Hematopoietic multipotent progenitor cell treated with erythropoietin and hydrocortisone succinate and interleukin-3 and kit ligand, for 4 days (in vitro differentiated cells): ENCODE measurements at regions not wholly inside any gene's neighbourhood (a gene's known extent, or its start where the extent isn't known, plus 50 kb on each side); places are given as distances from the start of the nearest gene placed in this dataset.

ENCODE experiments used
- DNase-seq: peaks from one replicate; pipeline ENCODE4 v3.0.0-alpha.2; 2015

DNA sequence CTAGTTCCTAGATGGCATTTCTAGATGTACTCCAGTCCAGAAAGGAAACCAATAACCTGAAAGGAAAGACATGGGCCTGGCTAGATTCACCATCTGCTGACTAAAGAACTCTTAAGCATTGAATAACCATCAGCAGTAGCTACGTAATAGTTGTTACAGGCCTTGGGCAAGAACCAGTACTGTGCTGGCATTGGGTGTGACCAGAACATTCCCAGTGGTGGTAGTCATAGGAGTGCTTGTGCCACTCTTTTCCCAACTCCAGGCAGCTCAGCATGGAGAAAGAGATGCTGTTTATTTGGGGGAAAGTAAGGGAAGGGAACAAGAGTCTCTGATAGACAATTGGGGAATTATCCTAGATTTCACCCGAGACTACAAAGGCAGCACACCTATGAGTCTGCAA, 333.3 kb downstream of the SLC16A7 start:
- no peak for DNase-seq

DNA sequence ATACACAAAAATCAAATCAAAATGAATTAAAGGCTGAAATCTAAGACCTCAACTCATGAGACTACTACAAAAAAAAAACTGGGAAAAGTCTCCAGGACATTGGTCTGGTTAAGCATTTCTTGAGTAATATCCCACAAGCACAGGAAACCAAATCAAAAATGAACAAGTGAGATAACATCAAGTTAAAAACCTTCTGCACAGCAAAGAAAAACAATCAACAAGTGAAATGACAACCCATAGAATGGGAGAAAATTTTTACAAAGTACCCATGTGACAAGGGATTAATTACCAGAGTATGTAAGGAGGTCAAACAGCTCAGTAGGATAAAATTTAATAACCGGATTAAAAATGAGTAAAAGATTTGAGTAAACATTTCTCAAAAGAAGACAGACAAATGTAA, 338.7 kb downstream of the SLC16A7 start:
- no peak for DNase-seq

GRCh38 chr12:59936534-59936933, 340.7 kb downstream of the SLC16A7 start:
- no peak for DNase-seq

DNA sequence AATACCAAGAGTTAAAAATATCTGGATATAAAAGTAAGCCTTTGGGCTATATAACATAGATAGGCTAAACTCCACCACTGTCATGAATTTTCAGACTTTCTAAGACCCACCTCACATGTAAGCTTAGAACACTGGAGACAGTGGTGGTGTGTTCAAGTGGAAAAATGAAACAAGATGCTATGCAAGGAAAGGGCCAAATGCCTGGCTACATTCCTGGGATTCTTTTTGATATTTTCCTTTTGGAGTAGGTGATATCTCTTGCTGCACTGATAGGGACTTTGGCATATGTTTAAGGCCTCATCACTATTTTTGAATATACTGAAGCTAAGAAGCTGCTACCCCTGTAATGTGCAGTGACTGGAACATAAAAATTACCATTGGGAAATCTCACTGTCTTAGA, 341.3 kb downstream of the SLC16A7 start:
- DNase-seq, result no peak

GRCh38 chr12:59938190-59938962, 342.5 kb downstream of the SLC16A7 start:
- peak; percentile 4 for DNase-seq

GRCh38 chr12:59940631-59941342, 345.0 kb downstream of the SLC16A7 start:
- peak; percentile 28 for DNase-seq

- no peak for DNase-seq
These were observed 345.6 kb downstream of the SLC16A7 start for GRCh38 chr12:59941461-59941860.

DNA sequence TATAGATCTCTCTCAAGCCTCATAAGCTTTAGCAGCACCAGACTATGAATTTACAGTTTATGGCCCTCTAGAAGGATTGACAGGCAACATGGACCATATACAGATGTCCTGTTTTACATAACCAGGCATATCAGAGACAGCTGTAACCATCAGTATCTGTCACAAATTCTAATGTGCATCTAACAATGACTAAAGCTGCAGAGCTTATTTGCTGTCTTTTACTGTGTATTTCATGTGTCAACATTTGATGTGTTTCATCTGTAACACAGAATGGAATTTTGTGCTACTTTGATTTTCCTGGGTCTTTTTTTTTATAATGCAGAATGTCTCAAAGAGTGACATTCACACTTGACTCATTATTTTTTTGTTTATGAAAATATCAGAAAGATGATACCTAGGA, 348.3 kb downstream of the SLC16A7 start:
- DNase-seq, result no peak

DNA sequence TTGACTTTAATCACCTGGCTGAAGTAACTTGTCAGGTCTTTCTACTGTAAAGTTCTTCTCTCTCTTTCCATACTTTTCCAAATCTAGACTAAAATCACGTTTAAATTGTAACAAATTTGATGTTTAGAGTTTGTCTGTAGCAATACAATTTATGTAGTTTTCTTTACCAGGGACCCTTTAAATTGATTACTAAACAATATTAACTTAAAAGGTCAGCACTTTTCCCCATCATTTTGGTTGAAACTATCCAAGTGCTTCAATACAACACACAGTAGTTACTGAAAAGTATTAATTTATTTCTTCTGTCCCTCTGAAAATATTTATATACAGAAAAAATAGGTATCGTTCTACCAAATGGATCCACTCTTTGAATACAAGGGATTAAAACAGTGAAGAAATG, 350.8 kb downstream of the SLC16A7 start:
- no peak for DNase-seq

- no peak for DNase-seq
These were observed 367.7 kb downstream of the SLC16A7 start for GRCh38 chr12:59963546-59963945.

DNA sequence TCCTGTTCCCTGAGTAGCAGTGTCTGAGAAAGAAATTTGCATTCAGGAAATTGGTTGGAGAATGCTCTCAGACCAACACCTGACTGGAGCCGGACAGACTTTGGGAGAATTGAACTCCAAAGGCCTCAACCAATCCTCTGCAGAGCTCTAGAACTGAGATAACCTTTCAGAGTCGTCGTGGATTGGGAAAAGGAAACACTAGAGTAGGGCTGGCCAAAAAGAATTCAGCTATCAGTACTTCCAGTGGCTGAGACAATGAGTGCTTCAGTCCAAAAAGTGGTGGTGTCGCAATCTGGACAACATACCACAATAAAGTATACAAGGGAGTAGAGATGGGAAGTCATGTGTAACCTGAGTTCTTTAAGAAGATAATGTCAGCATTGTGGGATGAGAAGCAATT, 377.1 kb downstream of the SLC16A7 start:
- DNase-seq, result peak; percentile 14

DNA sequence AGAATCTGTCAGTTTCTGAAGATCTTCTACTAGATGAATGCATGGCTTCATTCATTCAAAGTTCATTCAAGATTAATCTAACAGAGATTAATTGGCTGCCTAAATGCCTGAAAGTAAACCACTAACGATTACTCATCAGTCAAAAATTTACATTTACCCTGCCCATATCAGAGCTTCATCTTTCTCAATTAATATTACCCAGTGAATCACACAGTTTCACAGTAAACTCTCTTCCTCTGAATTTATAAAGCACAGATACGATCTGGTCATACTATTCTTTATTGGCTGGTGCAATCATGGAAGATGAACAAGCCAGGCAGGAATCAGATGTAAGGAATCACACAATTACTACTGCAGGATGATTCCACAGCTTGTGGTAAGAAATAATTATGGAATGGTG, 377.7 kb downstream of the SLC16A7 start:
- DNase-seq, result no peak

GRCh38 chr12:59977779-59978178, 381.9 kb downstream of the SLC16A7 start:
- DNase-seq, result no peak

- DNase-seq, result no peak
These were observed 384.6 kb downstream of the SLC16A7 start for GRCh38 chr12:59980476-59980875.

GRCh38 chr12:59999291-59999690, 403.5 kb downstream of the SLC16A7 start:
- DNase-seq, result no peak

GRCh38 chr12:60010486-60010885, 414.7 kb downstream of the SLC16A7 start:
- no peak for DNase-seq

GRCh38 chr12:60012659-60013058, 416.8 kb downstream of the SLC16A7 start:
- DNase-seq, result no peak

DNA sequence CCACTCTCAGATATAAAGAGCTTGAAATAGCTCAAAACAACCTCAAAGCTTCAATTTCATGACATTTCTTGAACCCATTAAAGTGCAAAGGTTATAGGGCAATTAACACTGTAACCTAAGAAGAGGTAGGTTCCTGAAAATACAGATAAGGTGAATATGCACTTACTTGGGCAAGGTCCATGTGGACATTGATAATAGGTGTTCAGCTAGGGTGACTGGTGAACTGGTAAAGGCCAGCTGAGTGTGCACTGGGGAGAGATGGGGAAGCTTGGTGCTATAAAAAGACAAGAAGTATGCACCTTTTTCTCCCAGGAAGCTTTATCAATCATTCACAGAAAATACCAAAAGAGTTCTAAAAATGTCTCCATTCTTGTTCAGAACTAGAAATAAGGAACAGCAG, 418.6 kb downstream of the SLC16A7 start:
- no peak for DNase-seq

DNA sequence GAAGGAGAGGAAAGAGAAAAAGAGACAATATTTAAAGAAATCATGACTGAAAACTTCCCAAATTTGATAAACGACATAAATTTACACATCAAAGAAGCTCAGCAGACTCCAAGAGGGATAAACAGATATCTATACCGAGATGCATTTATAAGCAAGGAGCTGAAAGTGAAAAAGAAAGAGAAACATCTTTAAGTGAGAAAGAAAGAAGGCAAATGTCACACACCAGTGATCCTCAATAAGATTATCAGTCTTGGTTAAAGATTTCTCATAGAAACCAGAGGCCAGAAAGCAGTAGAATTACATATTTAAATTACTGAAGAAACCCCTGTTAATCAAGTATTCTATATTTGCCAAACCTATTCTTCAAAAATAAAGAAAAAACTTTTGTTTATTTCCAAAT, 424.2 kb downstream of the SLC16A7 start:
- no peak for DNase-seq

DNA sequence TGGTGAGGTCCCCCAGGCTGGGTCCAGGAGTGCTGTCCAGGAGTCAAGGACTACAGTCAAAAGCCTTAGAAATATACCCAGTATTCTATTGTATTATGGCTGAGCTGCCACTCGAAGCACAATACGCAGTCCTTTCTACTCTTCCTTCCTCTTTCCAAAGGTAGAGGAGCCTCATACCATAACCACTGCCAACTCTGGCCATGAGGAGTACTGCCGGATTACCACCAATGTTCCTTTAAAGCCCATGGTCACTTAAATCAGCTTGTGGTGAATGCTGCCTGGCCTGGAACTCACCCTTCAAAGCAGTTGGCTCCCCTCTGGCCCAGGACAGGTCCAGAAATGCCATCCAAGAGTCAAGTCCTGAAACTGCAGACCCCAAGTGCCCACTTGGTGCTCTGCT, 425.4 kb downstream of the SLC16A7 start:
- peak; percentile 8 for DNase-seq

DNA sequence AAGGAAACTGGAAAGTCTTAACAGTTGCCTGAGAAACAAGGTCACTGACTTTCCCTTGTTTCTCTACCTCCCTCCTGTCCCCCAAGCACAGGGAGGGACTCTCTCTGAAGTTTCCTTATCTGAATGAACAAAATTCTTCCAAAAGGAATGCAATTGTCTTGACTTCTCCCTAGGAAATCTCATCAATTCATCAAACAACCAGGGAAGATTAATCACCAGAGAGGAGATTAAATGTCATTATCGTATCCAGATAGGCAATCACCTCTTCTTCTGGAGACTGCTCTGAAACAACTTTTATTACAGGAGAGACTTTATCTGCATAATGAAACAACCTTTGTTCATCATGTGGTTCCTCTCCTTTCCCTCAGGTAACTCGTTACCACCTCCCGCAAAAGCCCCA, 431.4 kb downstream of the SLC16A7 start:
- DNase-seq, result no peak

- DNase-seq, result no peak
These were observed 438.3 kb downstream of the SLC16A7 start for GRCh38 chr12:60034147-60034546.

- DNase-seq, result no peak
These were observed 440.0 kb downstream of the SLC16A7 start for GRCh38 chr12:60035835-60036234.

DNA sequence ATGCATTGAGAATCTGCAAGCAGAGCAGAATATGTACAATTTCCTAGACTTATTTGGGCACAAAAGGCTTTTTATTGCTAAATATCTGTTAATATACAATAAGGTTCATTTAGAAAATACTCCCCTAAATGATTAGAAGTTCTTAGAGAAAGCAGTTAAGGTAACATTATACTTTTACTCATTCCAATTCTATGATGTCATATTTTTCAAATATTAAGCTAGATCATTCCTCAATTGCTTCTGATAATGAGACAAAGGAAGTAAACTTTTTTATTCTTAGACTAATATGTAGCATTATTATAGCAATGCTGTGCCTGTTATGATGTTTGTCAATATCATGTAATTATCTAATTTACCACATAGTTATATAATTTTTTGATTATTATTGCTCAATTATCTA, 447.0 kb downstream of the SLC16A7 start:
- DNase-seq, result no peak

DNA sequence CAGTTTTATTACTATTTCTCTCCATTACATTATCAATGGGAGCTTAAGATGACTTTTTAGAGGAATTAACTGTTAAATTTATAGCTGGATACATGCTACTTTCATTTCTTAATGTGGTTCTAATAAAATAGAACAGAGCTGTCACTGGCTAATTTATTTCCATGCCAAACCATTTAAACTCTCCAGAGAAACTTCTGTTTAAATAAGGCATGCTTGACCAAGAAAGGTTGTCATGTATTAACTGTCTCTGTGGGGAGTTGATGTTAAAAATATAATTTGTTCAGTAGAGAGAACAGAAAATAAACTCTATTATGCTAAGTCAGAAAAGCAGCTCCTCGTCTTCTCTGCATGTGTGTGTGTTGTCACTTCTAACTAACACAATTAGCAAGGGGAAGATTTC, 447.4 kb downstream of the SLC16A7 start:
- no peak for DNase-seq
